NCI-H748 (cell line): ENCODE measurements at regions not wholly inside any gene's neighbourhood (a gene's known extent, or its start where the extent isn't known, plus 50 kb on each side); places are given as distances from the start of the nearest gene placed in this dataset.
"Not testable (repeated sequence)": the region's sequence is repeated elsewhere in the genome, so short reads cannot be mapped to it uniquely, and the experiment has no call there.

ENCODE experiments used
- DNase-seq: peaks from one replicate; lab custom pipeline; 2025; ENCODE audit not compliant: unreplicated experiment; lab: John Stamatoyannopoulos, UW

DNA sequence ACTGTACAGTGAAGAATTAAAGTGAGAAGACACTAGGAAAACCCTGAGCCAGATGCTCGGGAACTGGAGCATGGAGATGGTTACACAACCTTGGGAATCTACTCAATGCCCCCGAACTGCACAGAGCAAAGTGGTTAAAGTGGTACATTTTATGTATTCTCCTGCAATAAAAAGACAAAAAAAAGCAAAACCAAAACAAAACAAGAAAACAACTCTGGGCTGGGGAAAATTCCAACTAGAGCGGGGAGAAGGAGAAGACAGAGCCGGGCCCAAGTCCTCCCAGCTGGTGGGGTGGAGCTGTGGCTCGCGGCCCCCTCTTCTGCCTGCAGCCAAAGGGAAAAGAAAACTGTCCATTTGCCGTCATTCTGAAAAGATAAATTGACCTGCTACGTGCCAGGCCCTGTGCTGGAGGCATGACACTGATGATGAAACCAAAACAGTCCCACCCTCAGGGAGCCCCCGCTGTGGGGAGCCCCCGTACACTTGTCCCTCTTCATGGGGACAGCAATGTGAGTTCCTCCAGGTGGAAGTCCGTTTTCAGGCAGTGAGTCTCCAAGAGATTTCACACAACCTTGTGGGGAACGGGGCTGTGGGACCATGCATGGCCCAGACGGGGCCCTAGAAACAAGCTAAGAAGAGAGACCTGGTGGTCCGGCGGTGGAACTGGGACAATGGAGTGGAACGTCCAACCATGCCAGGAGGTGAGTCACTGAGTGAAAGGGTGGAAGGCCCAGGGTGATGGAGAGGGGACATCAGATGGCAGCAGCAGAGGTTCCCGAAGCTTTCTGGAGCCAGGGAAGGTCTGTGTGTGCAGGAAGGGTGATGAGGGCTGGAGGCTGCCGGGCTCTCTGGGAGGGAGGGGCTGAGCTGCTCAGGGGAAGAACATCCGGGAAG lies 114.8 kb upstream of the COL5A1 start:
- DNase-seq: no peak

DNA sequence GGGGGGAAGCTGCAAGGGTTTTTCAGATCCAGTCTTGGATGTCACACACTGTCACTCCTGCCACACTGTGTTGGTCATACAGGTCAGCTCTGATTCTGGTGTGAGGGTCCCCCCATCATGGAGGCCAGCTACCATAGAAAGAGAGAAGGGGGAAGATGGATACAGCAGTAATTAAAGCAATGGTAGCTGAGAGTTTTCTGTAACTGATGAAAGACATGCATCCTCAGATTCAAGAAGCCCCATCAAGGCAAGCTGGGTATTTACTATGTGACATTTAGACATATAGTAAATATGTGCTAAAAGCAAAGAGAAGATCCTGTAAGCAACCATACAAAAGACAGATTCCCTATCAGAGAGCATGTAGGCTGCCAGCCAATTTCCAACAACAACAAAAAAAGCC lies 110.9 kb upstream of the COL5A1 start:
- DNase-seq: no peak

DNA sequence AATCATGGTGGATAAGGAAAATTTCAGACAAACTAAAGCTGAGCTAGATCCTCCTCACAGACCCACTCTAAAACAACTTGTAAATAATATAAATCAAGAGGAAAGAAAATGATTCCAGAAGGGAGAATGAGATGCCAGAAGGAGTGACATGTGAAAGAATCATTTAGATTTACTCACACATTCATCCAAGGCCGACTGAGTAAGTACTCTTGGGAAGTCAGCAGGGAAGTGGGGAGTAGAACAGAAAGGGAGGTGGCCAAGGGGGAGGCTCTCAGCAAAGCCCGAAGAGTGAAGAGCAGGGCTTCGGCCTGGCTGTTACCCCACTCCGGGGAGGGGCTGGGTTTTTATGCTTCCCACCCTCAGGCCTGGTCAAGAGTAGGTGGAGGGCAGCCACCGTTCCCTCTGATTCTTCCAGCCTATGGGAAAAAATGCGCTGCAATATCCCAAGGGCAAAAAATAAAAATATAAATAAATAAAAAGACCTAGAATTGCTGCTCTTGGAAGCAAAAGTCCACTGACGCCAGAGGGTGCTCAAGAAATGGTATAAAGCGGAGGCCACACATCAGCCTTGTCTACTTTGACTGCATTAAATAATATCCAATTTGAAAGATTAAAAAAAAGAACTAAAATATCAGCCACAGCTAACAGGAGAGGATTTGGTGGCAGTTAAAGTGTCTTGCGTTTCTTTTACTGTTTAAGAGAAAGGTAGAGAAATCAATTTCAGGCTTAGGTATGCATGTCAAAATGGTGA lies 110.2 kb upstream of the COL5A1 start:
- DNase-seq: no peak

DNA sequence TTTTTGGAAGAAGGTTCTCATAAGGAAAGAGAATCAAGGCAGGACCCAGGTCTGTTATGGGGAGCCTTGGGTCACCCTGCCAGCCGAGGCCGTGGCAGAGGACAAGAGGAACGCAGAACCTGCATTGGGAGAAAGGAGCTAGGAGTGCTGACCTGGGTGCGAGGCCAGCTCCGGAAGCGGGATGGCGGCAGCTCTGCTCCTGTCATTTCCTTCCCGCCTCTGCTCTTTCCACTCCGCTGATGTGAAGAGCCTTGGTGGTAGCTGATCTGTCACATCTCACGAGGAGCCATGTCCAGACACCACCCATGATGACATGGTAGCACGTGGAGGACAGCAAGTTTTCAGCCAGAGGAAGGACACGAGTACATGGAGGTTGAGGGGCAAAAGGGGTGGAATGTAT lies 109.5 kb upstream of the COL5A1 start:
- DNase-seq: no peak

DNA sequence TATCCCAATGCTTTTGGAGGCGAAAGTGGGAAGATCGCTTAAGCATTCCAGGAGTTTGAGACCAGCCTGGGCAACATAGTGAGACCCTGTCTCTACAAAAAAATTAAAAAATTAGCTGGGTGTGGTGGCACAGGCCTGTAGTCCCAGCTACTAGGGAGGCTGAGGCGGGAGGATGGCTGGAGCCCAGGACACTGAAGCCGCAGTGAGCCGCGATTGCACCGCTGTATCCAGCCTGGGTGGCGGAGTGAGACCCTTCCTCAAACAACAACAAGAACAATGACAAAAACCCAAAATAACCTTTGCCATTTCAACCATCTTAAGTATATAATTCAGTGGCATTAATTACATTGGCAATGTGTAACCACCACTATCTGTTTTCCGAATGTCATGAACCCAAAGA lies 108.9 kb upstream of the COL5A1 start:
- DNase-seq: not testable (repeated sequence)

DNA sequence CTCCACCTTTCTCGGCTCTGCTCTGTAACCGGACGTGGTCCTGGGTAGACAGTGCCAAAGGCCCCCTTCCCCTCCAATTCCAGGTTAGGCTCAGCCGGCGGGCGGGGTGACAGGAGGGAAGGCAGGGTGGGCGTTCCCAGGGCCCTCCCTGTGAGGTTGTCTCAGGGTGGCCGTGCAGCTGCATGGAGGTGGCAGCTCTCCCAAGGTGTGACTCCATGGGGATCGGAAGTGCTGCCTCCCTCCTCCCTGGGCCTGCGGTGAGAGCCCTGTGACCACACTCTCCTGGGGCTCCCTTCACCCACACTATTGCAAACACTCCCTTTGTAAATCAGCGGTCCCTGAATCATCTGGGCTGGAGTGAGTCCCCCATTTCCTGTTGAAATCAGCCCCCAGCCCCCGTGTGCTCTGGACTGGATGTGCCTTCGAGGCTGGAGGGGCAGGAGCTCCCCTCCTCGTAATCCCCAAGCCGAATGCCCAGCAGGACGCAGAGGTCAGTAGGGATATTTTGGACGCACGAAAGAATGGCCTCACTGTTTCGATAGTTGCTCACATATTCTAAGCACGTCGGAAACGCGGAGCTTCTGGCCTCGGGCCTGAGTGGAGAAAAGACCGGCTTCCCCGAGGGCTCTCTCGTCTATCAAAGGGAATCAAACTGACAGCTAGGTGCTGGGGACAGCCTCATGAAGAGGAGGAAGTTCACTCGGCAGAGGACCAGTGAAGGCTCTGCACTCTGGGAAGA lies 107.6 kb upstream of the COL5A1 start:
- no peak for DNase-seq

DNA sequence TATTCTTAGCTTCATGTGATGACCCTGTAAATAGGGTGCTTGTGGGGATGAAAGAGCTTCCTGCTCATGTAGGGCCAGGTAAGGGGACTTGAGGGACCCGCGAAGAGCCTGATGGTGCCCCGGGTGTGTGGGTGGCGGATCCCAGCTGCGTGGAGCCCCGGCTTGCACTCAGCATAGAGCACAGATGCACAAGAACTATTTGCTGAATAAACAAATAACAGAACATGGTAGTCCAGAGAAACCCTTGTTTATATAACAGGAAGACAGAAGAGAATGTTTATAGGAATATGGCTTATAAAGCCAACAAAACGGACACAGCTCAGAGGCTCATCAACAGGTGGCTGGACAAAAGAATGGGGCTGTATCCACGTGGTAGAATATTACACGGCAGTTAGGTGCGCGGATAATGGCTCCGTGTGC lies 106.9 kb upstream of the COL5A1 start:
- no peak for DNase-seq

DNA sequence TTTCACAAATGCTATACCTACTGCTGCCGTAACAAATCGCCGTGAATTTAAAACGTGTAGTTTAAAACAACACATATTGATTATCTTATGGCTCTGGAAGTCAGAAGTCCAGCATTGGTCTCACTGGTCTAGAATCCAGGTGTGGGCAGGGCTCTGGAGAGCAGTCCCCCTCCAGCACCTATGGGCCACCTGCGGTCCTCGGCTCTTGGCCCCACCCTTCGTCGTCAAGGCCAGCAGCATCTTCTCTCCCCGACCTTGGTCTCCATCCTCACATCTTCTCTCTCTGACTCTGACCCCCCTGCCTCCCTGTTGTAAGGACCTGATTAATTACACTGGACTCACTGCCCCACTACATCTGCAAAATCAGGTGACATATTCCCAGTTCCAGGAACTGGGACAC lies 106.4 kb upstream of the COL5A1 start:
- DNase-seq: no peak

DNA sequence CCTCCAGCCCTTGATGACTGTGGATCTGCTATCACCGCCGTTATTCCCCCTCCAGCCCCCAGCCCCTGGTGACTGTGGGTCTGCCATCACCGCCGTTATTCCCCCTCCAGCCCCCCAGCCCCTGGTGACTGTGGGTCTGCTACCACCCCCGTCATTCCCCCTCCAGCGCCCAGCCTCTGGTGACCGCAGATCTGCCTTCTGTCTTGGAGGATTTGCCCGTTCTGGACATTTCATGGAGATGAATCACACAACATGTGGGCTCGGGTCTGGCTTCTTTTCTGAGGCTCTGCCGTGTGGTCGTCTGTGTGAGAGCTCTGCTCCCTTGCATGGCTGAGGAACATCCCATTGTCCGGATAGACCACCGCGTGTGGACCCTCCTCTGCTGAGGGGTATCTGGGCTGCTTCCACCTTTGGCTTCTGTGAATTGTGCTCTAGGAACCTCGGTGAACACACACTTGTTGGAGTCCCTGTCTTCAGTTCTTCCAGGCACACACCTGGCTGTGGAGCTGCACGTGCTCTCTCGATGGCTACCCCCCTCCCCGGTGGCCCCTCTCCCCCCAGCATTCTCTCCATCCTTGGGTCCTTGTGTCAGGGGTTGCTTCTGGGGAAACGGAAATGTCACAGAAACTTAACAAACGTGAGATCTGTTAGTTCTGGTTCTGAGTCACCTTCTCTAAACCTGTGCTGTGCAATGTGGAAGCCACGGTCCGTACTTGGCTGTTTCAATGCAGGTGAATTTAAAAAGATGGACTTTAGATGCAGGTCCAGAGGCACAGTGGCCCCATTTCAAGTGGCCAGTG lies 105.3 kb upstream of the COL5A1 start:
- no peak for DNase-seq

DNA sequence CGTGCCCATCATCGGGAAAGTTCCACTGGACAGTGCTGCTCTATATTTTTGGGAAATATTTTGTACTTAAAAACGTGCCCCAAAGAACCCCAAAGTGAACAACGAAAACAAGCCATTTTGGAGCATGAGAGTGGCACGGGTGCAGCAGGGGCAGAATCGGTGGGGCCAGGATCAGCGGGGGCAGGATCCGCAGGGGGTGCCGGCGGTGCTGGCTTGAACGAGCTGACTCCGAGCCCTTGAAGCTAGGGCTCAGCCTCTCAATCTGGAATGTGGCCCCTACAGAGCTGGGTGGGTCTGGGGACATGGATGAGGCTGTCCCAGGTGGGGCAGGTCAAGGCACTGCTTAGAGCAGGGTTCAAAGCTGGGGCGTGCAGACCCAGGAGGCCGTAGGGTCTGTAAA lies 104.7 kb upstream of the COL5A1 start:
- no peak for DNase-seq

DNA sequence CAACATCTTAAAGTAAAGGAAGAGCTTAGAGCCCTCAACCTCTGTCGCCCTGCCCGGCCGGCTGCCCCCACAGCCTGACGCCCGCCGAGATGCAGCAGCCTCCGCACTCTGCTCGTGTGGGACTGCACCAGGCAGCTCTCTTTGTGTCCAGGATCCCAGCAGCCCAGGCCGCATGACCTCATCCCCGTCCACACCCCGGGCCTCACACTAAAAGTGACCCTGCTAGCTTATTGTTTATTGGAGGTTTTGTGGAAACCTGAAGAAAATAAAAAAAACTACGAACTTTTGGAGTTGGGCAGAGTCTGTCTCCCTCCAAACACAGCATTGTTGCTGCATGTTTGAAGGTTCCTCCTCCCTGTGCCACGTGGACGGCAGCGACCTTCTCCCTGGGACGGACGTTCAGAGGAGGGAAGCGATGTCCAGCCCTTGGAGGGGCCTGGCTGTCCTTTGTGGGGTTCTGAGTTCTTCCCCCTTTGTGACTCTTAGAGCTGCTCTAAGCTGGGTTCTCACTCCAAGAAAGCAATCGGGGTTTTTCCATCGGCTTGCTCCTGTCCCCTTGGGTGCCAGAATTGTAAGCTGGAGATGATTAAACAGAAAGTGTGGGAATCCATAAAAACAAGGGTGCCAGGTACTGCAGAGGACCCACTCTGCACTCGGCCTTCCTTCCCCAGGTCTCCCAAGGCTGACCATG lies 103.5 kb upstream of the COL5A1 start:
- DNase-seq: no peak

DNA sequence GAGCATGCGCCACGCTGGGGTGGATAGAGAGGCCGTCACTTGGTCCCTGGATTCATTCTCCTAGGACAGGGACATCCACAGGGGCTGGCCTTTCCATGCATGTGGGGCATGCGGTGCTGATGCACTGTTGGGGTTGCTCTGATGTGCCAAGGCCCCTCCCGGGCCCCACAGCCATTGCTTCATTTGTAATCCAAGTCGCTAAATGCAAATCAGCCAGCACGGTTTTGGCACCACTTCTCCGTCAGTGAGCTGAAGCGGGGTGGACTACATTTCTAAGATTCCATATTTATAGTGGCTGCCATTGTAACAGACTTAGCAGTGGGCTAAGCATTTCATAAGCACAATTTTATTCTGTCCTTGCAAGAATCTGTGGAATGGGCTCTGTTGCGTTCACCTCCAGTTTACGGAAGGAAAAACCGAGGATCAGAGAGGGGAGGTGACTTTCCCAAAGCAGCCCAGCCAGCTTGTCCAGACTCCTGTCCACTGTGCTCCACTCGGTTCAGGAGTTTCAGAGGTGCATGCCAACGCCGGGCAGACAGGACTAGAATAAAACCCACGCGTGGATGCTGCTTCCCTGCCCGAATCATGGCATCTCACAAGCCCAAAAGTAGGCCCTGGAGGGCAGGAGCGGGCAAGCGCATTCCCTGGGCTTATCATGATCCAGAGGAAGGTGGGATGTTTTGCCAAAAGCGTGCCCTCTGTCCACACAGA lies 102.6 kb upstream of the COL5A1 start:
- DNase-seq: no peak

DNA sequence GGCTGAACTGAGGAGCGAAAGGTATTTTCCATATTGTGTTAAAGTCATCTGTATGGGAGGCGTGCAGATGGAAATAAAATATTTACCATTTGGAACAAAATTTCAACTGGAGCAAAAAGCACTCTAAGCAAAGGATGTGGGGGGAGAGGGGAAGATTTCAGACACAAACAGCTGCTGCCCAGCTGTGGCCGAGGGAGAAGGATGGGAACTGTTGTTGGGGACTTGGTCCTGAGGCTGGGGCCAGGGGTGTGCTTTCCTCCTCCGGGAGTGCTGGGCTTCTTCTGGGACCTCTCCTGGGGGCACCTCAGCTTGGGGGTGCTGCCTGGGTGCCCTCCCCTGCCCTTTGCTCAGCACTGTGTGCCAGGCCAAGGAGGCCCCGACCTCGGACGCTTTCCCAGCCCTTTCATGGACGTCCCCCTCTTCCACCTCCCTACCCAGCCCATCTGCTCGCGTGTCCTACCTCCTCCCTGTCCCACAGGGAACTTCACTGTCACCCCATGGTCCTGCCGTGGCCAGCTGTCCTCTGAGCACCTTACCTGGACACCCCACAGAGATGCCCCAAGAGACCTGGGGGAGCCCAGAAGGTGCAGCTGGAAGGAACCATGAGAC lies 101.9 kb upstream of the COL5A1 start:
- DNase-seq: no peak

DNA sequence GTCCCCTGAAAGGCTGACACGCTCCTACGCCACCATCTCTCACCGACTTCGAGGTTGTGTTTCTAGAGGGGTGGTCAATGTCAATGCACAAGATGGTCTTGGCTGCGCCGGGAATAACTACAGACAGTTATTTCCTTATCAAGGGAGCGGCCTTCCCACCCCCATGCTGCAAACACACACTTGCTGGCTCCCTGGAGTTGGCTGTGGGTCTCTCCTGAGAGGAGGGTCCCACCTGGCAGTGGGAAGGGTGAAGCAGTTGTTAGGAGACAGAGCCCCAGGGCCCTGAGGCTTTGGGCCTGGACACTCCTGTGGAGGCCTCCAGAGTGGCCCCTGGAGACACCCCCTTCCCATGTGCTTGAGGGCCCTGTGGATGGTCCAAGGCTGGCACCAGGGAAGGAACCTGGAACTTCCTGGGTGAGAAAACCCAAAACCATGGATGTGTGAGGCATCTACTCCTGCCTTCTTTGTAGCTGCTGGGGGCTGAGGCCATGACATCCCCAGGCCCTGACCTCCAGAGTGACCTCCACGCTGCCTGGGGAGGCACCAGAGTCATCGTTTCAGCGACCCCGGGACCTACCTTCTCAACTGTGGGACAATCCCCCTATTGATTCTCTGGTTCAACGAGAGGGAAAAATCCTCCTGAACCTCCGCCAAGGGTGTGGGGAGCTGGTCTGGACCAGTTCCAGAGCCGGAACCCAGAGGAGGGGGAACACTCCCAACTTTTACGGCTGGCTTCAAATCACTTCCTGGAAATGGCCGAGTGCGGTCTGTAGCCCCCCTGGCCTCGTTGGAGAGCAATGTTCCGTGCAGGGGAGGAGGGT lies 101.1 kb upstream of the COL5A1 start:
- no peak for DNase-seq

DNA sequence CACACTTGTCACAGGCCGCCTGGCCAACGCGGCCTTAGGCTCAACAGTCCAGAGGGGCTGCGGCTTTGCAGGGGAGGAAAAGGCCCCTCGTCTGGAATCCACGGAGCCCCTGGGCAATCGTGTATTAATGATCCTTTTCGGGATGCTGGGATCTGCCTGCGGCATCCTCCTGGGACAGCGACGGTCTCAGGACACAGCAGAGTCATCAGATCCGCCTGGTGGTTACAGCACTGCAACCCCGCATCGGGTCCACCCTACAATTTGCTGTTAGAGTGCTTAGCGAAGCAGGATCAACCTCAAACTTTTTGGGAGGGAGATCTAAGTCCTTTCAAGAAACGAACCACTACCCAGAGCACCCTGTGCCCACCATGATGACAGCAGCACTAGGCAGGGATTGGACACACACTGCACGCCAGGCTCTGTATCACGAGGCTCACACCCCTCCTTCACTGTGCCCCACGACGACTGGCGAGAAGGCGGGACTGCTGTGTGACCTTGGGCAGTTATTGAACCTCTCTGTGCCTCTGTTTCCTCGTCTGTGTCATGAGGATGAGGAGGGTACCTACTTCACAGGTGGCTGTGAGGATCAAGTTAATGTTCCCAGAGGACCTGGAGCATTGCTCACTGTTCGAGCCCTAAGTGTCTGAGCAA lies 100.4 kb upstream of the COL5A1 start:
- DNase-seq: no peak

DNA sequence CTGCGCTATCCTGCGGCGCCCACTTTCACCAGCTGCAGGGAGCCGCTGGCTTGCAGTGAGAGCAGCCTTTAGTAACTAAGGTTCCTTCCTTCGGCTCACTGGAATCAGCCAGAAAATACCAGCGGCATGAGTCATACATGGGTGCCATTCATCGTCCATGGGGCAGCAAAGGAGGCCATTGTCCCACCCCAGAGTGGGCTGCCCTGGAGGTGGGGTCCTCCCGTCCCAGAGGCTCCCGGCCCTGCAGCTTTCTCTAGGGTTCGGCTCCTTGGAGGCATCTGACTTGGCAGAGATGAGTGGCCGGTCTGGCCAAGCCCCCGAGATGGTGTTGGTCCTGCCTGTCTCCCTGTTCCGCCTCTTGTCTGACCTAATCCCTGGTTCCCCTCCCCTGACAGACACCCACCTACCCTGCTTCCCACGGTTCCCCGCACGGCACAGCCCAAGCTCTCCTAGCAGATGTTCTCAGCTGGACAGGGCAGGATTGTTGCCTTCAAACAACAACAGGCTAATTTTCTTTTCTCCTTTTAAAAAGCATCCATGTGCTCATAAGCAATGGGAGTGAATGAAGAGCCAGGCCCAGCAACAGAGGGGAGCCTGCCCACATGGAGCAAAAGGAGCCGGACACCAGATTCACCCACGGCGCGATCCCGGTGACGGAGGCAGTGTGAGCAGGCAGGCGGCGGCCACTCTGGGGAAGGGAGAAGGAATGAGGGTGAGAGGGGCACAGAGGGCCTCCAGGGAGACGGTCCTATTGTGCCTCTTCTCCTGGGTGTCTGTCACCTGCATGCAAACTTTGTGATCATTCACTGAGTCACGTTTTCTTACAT lies 97.0 kb upstream of the COL5A1 start:
- DNase-seq: no peak

DNA sequence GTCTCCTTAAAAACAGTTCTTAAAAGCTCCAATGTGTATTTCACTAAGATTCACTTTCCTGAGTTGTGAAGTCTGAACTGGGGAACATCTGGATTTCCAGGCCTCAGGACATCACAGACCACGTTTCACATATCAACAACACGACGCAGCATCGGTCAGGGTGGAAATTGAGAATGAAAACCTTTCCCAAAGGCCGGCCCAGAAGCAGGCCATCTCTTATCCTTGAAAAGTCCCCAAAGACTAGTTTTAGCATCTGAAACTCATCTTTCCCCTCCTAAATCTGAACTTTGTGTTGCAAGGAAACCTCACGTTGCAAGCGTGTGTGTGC lies 96.4 kb upstream of the COL5A1 start:
- no peak for DNase-seq
